OCI-LY7 (cell line): ENCODE measurements at regions not wholly inside any gene's neighbourhood (a gene's known extent, or its start where the extent isn't known, plus 50 kb on each side); places are given as distances from the start of the nearest gene placed in this dataset.
"Not testable (repeated sequence)": the region's sequence is repeated elsewhere in the genome, so short reads cannot be mapped to it uniquely, and the experiment has no call there.

ENCODE experiments used
- BruUV-seq: library from RNA; stranded (reverse); fragments of 400-500 nt; replicated peaks from 2 replicates; lab custom pipeline; 2021; lab: Mats Ljungman, UMichigan
- CTCF ChIA-PET: fragments of 300-600 bp; sonication (Branson Sonifier 250); formaldehyde crosslinking; loops from one replicate; lab custom pipeline; 2022; ENCODE audit warnings: antibody characterized with exemption; ENCODE audit not compliant: unreplicated experiment; lab: Charles Lee
- POLR2A ChIA-PET: fragments of 300-600 bp; sonication (Branson Sonifier 250); formaldehyde crosslinking; loops from one replicate; lab custom pipeline; 2022; ENCODE audit warnings: antibody characterized with exemption; lab: Charles Lee
- DNase-seq: peaks from one replicate; pipeline ENCODE4 v3.0.0-alpha.2; 2015; ENCODE audit warnings: low spot score
- H2AFZ ChIP-seq: fragments of 200-600 bp; sonication (generic), shearing (Covaris generic); 2 replicates; pipeline ENCODE4 v1.6.1; 2014; ENCODE audit warnings: mild to moderate bottlenecking, antibody characterized with exemption, low read length, moderate library complexity
- H3K27ac ChIP-seq: fragments of 200-600 bp; sonication (generic); 2 replicates; pipeline ENCODE4 v1.5.1; 2014; ENCODE audit warnings: mixed run types, low read depth, mild to moderate bottlenecking, moderate library complexity, low read length, inconsistent platforms; ENCODE audit not compliant: poor library complexity, severe bottlenecking
- H3K36me3 ChIP-seq: fragments of 200-600 bp; sonication (generic); 2 replicates; pipeline ENCODE4 v1.6.1; 2014; ENCODE audit warnings: mild to moderate bottlenecking, antibody characterized with exemption, low read length, moderate library complexity, mixed read lengths; ENCODE audit not compliant: insufficient read depth
- H3K4me1 ChIP-seq: fragments of 200-600 bp; sonication (generic); 2 replicates; pipeline ENCODE4 v1.5.1; 2014; ENCODE audit warnings: mild to moderate bottlenecking, low read length; ENCODE audit not compliant: insufficient read depth, poor library complexity, severe bottlenecking
- H3K4me2 ChIP-seq: fragments of 200-600 bp; sonication (generic); 2 replicates; pipeline ENCODE4 v1.6.1; 2014; ENCODE audit warnings: mild to moderate bottlenecking, low read length
- H3K4me3 ChIP-seq: fragments of 200-600 bp; sonication (generic); 2 replicates; pipeline ENCODE4 v1.5.1; 2014; ENCODE audit warnings: mild to moderate bottlenecking, low read depth, low read length; ENCODE audit not compliant: poor library complexity, severe bottlenecking
- H3K79me2 ChIP-seq: fragments of 200-600 bp; sonication (generic); 2 replicates; pipeline ENCODE4 v1.6.1; 2016; ENCODE audit warnings: low read depth, mild to moderate bottlenecking, low read length, moderate library complexity, mixed read lengths; ENCODE audit not compliant: insufficient read depth
- H3K9me2 ChIP-seq: fragments of 200-600 bp; sonication (generic); 2 replicates; pipeline ENCODE4 v1.6.1; 2016; ENCODE audit warnings: mild to moderate bottlenecking, low read length, mixed read lengths; ENCODE audit not compliant: insufficient read depth
- H3K9me3 ChIP-seq: fragments of 200-600 bp; sonication (generic); 2 replicates; pipeline ENCODE4 v1.6.1; 2014; ENCODE audit warnings: mild to moderate bottlenecking, mixed run types, low read length, mixed read lengths
- H4K20me1 ChIP-seq: fragments of 200-600 bp; sonication (generic); 2 replicates; pipeline ENCODE4 v1.6.1; 2014; ENCODE audit warnings: mild to moderate bottlenecking, antibody characterized with exemption, low read length, moderate library complexity, mixed read lengths; ENCODE audit not compliant: insufficient read depth
- CTCF ChIP-seq: fragments of 200-600 bp; sonication (generic); conservative IDR thresholded peaks from 2 replicates; pipeline ENCODE4 v1.5.1; 2014; ENCODE audit warnings: mild to moderate bottlenecking, antibody characterized with exemption, low read length, moderate library complexity, mixed read lengths
- EZH2phosphoT487 ChIP-seq: fragments of 200-600 bp; sonication (generic); IDR thresholded peaks from 2 replicates; pipeline ENCODE4 v1.6.1; 2018; ENCODE audit warnings: low read depth, borderline replicate concordance, mild to moderate bottlenecking, mixed run types, antibody characterized with exemption, low read length, moderate library complexity, mixed read lengths
- intact Hi-C: fragments of 100-400 bp; cut with micrococcal nuclease; formaldehyde crosslinking; loops from one replicate; pipeline ENCODE4 v1.10.0; 2022; ENCODE audit not compliant: unreplicated experiment

DNA sequence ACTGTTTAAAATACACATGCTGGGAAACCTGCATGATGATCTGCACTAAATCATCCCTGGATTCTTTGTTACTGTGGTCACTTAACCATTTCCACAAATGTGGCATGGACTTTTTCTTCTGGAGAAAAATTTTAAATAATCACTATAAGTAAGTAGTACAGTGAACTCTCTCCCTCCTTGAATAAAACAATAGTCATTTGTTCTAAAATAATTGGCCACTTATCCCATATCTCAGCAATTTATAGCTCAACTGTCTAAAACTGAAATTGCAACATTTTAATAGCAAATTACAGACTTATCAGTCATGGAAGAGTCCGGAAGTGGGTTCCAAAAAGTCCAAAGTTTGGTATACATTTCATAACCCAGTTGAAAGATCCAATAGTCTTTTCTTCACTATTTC is 90.9 kb downstream of the MTERF1 start:
- CTCF ChIA-PET: no interaction called here
- intact Hi-C loops: no loop called here
- Histone ChIP-seq H3K9me2 (no peaks in the 10 kb centered on the region), H3K79me2 (no peaks in the 10 kb centered on the region), H3K27ac (no peak overlapping the region), H3K36me3 (no peaks in the 10 kb centered on the region), H3K4me1 (no peaks in the 10 kb centered on the region), H3K9me3 (no peaks in the 10 kb centered on the region), H4K20me1 (no peaks in the 10 kb centered on the region), H3K4me2 (no peak overlapping the region), H2AFZ (no peak overlapping the region), H3K4me3 (no peak overlapping the region)
- BruUV-seq: no TSS peak
- POLR2A ChIA-PET: no interaction called here
- DNase-seq: no peak
- no peak for TF ChIP-seq CTCF
- TF ChIP-seq EZH2phosphoT487: no peak

GRCh38 chr7:91790646-91791045 is 89.9 kb downstream of the MTERF1 start:
- CTCF ChIA-PET, H3K36me3 ChIP-seq, H3K27ac ChIP-seq, DNase-seq, H3K9me3 ChIP-seq, intact Hi-C loops, H3K4me1 ChIP-seq, POLR2A ChIA-PET, H2AFZ ChIP-seq, H3K4me3 ChIP-seq, H3K4me2 ChIP-seq, H3K9me2 ChIP-seq, H3K79me2 ChIP-seq, BruUV-seq, H4K20me1 ChIP-seq: not testable (repeated sequence)

DNA sequence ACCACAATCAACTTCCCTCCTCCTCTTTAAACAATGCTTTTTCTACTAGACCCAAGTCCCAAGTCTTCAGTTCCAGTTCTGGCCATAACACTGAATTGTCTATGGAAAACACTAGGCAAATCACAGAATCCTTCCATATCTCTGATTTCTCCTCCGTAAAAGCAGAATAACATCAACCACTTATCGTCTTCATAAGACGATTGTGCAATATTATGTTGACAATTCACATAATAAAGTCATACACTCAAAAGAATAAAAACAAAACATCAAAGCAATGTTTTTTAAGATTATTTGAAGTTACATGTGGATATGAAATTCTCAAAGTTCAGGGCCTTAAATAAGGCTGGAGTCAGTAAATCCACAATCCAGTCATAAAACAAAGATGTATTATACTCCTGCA is 84.4 kb downstream of the MTERF1 start:
- H3K9me3 ChIP-seq: no peaks in the 10 kb centered on the region
- no peak for DNase-seq
- H3K9me2 ChIP-seq: no peaks in the 10 kb centered on the region
- H3K79me2 ChIP-seq: no peaks in the 10 kb centered on the region
- no peaks in the 10 kb centered on the region for H4K20me1 ChIP-seq
- ChIA-PET POLR2A (no interaction called here), CTCF (no interaction called here)
- no peak overlapping the region for H2AFZ ChIP-seq
- H3K4me1 ChIP-seq: no peaks in the 10 kb centered on the region
- intact Hi-C loops: no loop called here
- TF ChIP-seq EZH2phosphoT487 (no peak), CTCF (no peak)
- no peak overlapping the region for H3K4me2 ChIP-seq
- no TSS peak for BruUV-seq
- H3K36me3 ChIP-seq: no peaks in the 10 kb centered on the region
- H3K27ac ChIP-seq: no peak overlapping the region
- H3K4me3 ChIP-seq: no peak overlapping the region
